A673 (cell line): ENCODE measurements at regions not wholly inside any gene's neighbourhood (a gene's known extent, or its start where the extent isn't known, plus 50 kb on each side); places are given as distances from the start of the nearest gene placed in this dataset.

ENCODE experiments used
- EZH2 ChIP-seq: fragments of 200-600 bp; sonication (generic); IDR thresholded peaks from 2 replicates; pipeline ENCODE4 v1.6.1; 2017; ENCODE audit warnings: borderline replicate concordance, low read depth, mild to moderate bottlenecking, mixed read lengths, antibody characterized with exemption, low read length; ENCODE audit not compliant: poor library complexity, severe bottlenecking
- TF ChIP-seq, protein P1 (sequence below): fragments of 300-800, 200-600 bp; sonication (generic); conservative IDR thresholded peaks from 2 replicates; pipeline ENCODE4 v1.5.1; 2017; ENCODE audit warnings: low read depth, mild to moderate bottlenecking, antibody characterized with exemption, low read length, moderate library complexity, mixed read lengths

DNA sequence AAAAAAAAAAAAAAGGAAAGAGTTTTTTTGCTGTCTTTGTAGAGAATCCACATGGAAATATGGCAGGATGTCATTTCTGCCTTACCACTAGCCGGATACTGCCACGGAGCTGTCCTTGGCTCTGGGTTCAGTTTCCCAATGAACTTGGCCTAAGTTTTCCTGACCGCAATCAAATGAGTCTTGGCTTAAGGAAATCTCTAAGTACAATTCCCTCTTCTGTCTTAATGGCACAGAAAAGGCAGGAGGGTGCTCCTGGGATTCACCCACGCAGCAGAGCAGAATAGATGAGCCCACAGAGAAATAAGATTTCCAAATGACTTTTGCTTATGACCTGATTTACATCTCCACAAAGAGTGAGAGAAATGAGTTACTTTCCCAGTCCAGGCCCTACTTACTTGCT is 284.0 kb upstream of the VLDLR start:
- TF ChIP-seq, protein P1, sequence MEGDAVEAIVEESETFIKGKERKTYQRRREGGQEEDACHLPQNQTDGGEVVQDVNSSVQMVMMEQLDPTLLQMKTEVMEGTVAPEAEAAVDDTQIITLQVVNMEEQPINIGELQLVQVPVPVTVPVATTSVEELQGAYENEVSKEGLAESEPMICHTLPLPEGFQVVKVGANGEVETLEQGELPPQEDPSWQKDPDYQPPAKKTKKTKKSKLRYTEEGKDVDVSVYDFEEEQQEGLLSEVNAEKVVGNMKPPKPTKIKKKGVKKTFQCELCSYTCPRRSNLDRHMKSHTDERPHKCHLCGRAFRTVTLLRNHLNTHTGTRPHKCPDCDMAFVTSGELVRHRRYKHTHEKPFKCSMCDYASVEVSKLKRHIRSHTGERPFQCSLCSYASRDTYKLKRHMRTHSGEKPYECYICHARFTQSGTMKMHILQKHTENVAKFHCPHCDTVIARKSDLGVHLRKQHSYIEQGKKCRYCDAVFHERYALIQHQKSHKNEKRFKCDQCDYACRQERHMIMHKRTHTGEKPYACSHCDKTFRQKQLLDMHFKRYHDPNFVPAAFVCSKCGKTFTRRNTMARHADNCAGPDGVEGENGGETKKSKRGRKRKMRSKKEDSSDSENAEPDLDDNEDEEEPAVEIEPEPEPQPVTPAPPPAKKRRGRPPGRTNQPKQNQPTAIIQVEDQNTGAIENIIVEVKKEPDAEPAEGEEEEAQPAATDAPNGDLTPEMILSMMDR, result no peak
- TF ChIP-seq EZH2, result no peak
